EH (cell line): ENCODE measurements at regions not wholly inside any gene's neighbourhood (a gene's known extent, or its start where the extent isn't known, plus 50 kb on each side); places are given as distances from the start of the nearest gene placed in this dataset.
"Not testable (repeated sequence)": the region's sequence is repeated elsewhere in the genome, so short reads cannot be mapped to it uniquely, and the experiment has no call there.

Experiments
- DNase-seq: peaks from one replicate; pipeline ENCODE4 v3.0.0-alpha.2; 2015; ENCODE audit warnings: low read depth

DNA sequence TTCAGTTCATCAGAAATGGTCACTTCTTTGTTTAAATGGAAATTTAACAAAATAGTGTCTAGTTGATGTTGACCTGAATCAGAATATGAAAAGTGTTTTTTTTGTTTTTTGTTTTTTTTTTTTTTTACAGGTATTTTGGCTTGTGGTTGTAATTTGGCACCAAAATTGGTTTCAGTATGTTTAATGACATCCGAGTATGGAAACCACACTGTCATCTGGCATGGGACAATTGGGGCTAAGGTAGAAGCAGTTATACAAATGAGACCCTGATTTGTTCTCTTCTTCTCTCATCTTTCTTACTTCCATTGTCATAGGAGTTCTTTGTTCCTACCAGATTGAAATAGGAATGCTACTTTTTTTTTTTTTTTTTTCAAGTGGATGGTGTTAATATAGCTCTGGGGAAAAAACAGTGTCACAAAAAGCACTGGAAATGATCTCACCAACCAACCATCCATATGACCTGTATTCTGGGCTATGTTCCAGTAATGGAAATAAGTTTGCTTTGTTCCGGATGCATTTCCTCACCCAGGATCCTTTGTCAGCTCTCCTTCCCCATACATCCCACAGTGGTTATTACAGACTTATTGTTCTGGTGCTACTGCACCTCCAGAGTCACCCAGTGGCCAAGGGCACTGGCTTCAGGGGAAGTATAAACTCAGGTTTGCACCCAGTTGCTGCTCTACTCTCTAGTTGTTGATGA lies 95.8 kb downstream of the ATXN3L start:
- DNase-seq: peak; percentile 90

DNA sequence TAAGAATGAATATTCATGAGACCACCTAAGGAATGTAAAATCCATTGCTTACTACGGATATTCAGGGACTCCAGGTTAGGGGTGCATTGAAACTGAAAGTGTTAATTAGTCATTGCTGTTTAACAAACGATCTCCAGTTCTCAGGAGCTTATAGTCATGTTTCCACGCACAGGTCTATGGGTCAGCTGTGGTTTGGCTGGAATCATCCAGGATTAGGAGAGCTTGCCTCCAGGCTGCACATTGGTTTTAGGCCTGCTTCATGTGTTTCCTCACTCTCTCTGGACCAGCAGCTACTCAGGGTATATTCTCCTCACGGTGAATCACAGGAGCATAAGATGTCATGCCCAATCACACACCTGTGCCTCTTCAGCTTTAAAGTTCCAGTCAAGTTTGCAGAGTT lies 98.9 kb downstream of the ATXN3L start:
- DNase-seq: peak; percentile 55

DNA sequence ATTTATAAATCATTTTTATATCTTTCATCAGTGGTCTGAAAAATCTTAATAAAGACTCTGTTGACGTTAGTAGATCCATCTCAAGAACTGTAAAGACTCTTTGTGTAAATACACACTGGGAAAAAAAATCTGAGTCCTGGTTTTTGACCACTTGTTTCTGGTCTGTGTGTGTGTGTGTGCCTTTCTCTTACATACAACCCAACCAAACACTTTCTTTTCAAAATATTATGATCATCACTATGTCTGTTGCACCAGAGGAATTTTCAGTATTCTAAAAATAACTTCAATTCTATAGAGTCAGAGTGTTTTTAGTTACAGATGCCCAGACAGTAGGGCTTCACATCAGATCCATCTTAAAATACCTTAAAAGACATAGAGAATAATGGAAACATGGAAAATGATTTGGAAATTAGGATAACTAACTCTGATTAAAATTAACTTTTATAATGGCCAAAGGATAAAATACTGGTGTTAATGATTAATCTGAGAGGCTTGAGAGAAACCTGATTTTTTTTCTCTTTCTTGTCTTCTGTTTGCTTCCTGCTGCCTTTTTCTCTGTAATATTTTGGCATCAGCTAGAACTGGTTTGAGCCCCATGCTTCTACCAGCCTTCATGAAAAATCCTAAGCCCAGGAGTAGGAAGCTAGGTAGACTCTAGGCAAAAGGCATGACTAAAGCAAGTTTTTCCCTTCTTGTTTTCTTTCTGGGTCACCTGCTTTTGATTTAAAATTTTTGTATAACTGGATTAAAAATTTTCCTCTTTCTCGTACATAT lies 99.7 kb downstream of the ATXN3L start:
- peak; percentile 51 for DNase-seq

DNA sequence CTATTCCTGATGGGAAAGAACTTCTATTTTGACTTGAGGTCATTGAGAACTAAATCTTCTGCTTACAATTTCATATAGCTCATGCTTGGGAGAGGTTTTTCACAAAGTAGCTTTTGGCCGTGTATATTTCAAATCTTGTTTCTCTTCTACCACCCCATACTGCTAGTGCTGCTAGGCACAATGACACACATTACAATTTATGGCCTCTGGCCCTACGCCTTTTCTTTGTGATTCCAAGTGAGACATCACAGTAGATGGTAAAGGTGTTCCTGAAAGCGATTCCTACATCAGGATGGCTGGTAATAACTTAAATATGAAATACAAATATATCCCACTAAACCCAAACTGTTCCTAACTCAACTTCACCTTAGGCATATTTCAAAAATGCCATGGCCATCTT lies 101.1 kb downstream of the ATXN3L start:
- DNase-seq: no peak

DNA sequence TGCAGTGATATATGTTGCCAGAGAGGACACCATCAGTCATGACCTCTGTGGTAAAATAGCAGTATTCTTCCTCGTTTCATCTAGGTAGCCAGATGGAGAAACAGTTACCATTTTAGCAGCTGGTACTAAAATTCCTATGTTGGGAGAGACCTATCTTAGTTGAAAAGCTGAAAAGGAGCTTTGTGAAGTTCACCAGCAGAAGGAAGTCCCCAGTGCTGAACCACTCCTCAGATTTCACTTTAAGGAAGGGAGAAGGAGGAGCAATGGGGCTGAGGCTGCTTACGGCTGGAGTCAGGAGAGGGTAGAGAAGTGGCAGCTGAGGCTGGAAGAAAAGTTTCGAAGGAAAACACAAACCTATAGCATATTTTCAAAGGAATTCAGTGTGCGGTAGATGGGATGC lies 103.7 kb downstream of the ATXN3L start:
- DNase-seq: no peak

DNA sequence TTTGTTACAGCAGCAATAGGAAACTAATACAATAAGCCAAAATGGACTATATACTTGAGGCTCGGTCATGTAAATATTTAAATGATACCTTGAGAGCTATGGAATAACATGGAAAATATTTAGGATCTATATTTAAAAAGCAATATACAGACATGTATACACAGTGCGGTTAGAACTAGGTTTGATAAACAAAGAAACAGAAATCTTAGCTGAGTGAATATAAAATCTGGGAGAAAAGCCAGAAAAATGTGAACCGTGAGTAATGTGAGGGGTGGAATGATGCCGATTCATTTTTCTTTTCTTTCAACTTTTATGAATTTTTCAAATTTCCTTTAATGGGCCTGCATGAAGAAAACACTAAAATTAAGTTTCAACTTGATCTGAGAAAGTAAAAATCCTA lies 104.1 kb downstream of the ATXN3L start:
- no peak for DNase-seq

DNA sequence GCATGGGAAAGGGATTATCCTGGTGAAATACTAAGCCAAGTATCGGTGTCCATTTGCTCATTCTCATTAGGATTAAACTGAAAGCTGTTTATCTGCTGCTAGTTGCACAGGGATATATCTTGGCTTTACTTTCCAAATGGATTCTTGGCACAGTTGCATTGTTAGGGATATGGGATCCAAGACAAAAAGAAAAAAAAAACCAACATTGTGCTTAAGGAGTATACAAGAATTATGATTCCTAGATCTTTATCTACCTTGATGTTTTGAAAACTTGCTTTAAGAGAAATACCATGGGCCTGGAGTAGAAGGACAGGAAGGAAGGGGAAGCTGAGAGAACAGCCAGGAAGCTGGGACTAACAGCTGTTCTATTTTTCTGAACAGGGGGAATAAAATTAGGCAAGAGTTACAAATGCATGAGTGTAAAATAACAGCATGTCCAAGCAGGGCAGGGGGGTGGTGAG lies 107.6 kb downstream of the ATXN3L start:
- peak; percentile 55 for DNase-seq

DNA sequence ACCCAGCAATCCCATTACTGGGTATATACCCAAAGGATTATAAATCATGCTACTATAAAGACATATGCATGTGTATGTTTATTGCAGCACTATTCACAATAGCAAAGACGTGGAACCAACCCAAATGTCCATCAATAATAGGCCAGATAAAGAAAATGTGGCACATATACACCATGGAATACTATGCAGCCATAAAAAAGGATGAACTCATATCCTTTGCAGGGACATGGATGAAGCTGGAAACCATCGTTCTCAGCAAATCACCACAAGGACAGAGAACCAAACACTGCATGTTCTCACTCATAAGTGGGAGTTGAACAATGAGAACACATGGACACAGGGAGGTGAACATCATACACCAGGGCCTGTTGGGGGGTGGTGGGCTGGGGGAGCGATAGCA lies 109.7 kb downstream of the ATXN3L start:
- not testable (repeated sequence) for DNase-seq

DNA sequence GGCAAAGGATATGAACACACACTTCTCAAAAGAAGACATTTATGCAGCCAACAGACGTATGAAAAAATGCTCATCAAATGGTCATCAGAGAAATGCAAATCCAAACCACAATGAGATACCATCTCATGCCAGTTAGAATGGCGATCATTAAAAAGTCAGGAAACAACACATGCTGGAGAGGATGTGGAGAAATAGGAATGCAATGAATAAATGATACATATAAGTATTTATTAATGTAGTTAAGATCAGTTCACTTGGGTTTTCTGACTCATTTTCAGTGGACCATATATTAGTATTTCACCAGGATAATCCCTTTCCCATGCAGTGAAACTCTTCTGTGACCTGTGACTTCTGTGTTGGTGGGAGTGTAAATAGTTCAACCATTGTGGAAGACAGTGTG lies 110.1 kb downstream of the ATXN3L start:
- peak; percentile 85 for DNase-seq

DNA sequence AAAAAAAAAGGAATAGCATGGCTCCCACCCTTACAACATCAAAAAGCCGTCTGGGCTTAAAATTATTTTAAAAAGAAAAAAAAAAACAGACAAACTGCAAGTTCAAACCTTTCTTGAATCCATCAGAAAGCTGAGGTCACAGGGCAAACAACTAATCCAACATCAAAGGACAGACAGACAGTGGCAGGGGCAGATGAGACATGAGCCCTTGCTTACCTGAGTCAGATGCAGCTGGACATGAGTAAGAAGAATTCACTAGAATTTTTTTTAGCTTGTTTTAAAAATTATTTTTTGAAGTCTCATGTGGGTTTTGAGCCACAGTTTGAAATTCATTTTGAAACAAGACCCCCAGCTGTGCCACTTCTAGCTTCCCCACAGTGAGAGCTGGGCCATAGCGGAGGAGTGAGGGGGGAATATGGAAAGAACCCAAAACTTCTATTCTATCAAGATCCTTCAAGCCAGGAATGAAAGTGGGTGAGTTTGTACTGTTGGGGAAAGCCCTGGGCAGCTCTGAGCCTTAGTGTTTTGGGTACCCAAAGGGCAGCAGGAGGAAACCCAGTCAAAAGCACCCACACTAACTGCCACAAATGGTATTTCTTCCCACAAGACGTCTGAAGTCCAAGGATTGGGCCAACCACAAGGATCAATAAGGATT lies 111.4 kb downstream of the ATXN3L start:
- no peak for DNase-seq

DNA sequence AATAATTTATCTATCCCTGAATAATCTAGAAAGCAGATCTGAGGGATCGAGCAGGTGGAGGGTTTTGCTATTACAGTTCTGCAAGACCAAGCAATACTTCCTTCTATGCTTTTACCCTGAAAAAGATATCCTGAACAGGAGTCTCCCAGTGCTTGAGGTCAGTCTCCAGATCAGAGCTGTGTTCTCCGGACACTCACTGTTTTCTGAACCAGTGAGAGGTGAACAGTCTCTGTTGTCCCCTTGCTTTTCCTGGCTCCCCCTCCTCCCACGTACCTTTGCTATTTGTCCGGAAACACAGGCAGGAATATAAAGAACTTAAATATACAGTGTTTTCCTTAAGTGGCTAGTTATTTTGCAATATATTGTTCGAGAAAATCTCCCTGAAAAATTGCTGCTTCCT lies 116.6 kb downstream of the ATXN3L start:
- DNase-seq: no peak

DNA sequence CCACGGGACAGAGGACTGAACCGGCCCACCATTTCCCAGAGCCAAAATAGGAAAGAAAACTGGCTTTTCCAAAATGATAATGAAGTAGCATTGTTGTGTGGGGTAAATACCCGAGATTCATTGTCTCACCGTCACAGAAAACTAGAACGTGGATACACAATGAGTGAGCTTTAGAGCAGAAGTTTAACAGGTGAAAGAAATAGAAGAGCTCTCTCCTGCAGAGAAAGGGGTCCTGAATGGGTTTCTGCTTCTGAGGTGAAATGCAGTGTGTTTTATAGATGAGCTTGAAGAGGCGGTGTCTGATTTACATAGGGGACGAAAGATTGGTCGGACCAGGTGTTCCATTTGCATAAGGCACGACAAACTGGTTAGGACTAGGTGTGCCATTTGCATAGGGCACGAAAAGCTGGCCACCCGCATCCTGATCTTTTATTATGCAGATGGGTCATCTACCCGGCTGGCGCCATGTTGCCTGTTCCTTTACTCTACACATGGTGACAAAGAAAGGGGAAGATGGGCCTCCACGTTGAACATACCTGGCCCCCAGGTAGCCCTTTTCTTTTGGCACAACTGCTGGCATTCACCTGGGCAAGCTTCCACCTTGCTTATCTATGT lies 118.1 kb downstream of the ATXN3L start:
- no peak for DNase-seq

DNA sequence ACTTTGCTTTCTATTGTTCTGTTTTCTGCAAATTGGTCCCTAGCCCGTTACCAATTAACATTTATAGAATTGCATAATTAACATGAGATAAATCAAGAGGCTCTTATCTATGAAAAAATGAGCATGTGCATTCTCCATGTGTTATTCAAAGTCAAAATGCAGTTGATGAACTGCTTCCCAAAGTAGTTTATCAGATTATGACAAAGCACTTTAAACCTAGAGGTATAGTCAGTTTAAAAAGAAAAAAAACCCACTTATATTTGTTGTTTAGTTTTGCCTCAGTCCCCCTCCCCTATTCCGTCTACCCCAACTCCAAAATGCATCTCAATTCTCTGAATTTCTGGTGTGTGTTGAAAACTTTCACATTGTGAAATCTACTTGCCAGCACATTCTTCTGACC lies 119.5 kb downstream of the ATXN3L start:
- no peak for DNase-seq

DNA sequence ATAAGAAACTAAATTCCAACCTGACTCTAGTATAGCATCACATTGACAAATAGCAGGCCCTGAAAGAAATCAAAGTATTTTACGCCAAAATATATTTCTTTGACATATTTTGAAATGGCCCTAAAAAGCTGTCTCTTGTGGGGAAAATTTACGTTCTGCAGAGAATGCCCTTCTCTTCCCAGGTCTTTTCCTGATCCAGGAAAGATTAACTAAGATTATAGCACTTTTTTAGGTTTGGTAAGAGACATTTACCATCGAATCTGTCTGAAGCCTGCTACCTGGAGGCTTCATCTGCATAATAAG lies 121.1 kb downstream of the ATXN3L start:
- no peak for DNase-seq

DNA sequence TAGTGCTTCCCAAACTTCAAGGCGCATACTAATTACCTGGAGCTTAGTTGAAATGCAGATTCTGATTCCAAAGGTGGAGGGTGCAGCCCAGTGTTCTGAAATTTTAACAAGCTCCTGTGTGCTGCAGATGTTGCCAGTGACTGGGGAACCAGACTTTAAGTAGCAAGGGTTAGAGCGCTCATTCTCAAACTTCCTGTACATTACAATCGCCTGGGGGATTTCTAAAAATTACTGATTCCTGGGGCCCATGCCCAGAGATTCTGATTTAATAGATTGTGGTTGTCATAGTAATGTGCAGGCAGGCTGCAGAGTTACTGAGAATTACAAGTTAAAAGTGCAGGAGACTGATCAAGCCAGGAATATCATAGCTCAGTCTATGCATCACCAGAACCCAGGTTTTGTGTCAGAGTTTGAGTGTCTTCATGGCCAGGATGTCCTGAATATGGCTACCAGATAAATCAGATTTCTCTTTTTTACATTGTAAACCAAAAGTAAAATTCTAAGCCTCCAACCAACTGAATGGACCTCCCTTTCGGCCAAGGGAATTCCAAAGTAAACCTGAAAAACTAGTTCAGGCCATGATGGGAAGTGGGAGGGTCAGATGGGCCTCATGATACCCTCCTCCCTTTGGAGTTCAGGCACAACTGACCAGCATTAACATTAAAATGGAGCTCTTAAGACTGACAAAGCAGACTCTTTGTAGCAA lies 121.6 kb downstream of the ATXN3L start:
- no peak for DNase-seq

DNA sequence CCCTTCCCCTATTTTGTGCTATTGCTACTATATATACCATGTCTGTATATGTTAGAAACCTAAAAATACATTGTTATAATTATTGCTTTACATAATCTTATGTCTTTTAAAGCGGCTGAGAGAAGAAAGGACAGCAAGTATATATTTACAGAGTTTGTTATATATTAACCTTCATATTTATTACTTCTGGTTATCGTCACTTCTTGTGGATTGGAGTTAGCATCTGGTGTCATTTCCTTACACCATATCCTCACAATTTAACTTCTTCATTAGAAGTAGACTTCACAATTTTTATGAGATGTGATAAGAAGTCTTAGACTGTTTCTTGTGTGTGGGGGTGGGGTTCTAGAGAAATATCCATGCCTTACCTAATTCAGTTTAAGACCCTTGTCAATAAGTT lies 123.1 kb downstream of the ATXN3L start:
- DNase-seq: no peak

DNA sequence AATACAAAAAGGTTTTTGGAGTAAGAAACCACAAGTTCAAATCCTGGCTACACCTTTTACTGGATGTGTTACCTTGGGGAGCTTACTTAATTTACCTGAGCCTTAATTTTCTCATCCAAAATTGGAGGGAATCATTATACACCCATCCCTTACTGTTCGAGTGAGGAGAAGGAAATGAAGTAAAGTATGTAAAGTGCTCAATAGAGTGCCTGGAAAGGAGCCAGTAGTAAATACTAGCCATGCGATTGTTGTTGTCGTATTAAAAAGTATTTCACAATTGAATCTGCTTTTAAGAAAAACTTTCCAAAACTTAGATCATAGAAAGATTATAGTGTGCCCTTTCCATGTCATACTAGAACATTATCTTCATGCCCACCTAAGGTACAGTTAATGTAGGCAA lies 124.5 kb downstream of the ATXN3L start:
- no peak for DNase-seq

DNA sequence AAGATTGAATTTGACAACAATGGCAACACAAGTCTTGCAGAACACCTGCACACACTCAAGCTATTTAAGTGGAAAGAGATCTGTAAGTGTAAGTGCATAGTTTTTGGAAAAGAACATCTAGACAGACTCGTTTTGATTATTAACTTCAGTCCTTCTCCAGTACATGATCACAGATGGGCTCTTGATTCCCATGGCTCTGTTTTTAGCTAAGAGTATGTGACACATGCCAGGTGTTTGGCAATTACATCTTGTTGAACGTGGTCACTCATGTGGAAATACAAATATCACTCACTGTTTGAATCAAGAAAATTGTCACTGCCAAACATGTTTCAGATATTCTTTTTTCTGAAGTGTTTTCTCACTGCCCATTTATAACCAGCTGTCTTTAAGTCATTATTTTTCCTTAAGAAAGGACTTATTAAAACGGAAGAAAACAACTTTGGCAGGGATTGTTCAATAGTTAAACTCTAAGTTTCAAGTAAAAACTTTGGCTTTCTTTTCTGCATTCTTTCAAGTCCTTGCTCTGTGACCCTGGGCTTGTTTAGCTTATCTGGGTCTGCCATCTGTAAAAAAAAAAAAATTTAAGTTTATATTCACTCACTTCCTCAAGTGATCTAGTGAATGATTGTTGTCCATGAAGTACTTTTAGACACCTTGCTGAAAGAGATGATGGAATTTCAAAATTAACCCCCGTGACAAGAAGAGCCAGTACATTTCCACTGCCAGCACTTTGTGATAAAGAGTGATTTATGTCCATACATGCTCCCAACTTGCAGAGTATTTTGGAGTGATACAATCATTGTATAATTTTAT lies 125.4 kb downstream of the ATXN3L start:
- DNase-seq: peak; percentile 15

DNA sequence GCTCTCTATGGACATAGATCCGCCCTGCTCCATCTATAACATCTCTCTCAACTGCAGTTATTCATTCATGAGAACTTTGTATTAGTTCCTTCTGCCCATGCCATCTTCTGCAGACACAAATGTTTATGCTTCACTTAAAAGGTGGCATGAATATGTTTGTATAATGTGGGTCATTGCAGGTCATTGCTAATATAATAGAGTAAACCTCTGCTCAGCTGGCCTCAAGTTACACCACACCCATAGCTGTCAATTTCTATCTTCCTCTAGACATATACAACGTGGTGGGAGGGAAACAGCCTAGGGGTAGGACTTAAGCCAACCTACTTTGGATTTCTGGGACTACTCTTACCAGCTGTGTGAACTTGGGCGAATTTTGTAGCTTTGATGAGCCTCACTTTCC lies 129.8 kb downstream of the ATXN3L start:
- DNase-seq: no peak

DNA sequence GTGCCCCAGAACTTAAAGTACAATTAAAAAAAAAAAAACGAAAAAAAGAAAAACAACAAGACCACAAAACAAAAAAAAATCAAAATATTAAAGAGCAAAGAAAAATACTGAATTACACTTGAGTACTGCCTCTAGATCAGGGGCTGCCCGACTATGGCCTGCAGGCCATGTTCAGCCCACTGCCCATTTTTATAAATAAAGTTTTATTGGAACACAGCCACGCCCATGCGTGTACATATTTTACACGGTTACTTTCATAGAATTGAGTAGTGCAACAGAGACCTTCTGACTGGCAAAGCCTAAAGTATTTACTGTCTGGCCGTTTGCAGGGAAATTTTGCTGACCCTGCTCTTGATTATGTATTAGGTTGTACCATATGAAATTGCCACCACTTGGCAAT lies 130.5 kb downstream of the ATXN3L start:
- DNase-seq: no peak

DNA sequence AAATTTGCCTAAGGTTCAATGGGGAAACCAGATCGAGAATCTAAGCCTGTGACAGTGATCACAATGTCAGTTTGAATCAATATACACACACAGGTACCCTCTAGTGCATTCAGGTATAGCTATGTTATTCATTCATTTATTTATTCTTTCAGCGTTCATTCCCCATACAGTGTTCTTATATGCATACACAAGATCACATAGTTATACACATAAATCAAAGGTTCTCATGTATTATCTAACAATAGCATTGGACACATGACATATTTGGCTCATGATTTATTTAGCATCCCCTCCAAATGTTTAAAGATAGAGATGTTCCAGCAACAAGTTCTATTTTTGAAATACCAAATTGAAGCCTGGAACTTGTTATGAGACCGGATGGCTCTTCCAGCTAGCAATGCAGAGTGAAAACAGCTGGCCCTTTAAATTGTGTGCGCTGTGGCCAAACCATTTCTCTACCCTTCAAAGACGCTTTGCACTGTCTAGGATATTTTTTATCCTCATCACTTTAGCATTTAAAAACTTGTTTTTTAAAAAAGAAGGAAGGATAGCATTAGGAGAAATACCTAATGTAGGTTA lies 131.0 kb downstream of the ATXN3L start:
- DNase-seq: no peak
